ENCODE measurements at regions not wholly inside any gene's neighbourhood (a gene's known extent, or its start where the extent isn't known, plus 50 kb on each side); places are given as distances from the start of the nearest gene placed in this dataset.

DNA sequence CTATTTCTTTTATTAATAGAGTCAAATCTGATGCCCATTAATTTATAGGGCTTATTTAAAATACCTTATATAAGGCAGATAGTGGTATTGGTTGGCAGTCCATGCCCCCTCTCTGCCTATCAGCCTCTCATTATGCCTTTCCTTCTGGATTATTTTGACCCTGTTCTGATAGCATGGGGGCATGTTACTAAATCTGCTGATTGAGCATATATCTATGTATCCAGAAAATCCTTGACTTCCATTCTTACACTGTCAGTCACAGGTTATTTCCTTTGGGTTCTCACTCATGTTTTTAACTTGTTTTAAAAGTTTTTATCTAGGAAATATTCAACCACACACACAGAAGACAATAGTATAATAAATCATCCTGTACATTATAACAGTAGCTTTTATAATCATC is 1184.9 kb downstream of the HACE1 start:
- Histone ChIP-seq H3F3A (ENCODE audit: insufficient read depth) (no peaks in the 10 kb centered on the region), H3K4me2 (ENCODE audit: low read depth, low read length, poor library complexity, severe bottlenecking) (no peak overlapping the region), H3K27ac (ENCODE audit: low read depth, low read length) (no peak overlapping the region), H3K9me2 (replicated peaks; ENCODE audit: insufficient read depth, low read length) (no peaks in the 10 kb centered on the region), H3K9ac (ENCODE audit: low read length) (no peak overlapping the region), H3K9me3 (ENCODE audit: insufficient read depth, low read length) (no peaks in the 10 kb centered on the region), H3K27me3 (ENCODE audit: low read length) (no peaks in the 10 kb centered on the region), H3K79me2 (ENCODE audit: insufficient read depth, low read length) (no peaks in the 10 kb centered on the region), H2AFZ (ENCODE audit: low read depth, low read length, severe bottlenecking) (no peak overlapping the region), H3K4me3 (ENCODE audit: insufficient read depth, low read length, poor library complexity, severe bottlenecking) (no peak overlapping the region), H3K36me3 (ENCODE audit: low read length) (no peaks in the 10 kb centered on the region), H4K20me1 (ENCODE audit: low read depth, low read length) (no peaks in the 10 kb centered on the region)
- TF ChIP-seq EZH2phosphoT487 (conservative IDR thresholded peaks at IDR 0.05; ENCODE audit: low read length), result no peak

DNA sequence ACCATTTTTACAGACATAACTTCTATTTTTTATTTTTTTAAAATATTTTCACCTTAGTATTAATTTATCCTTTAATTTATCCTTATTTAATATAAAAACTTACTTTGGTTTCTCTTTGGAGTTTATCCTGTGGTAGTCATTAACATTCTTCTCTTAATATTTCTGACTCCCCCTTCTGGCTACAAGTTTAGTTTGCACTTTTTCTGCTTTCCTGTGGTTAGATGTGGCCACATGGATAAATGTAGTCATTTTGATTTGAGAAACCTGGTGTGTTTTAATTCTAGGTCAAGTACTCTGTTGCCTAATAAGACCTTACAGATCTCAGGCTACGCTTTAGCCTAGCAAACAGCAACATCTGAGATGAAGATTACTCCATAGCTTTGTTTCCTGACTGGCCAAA is 1187.5 kb downstream of the HACE1 start:
- H3K9me3 ChIP-seq (ENCODE audit: insufficient read depth, low read length), result no peaks in the 10 kb centered on the region
- TF ChIP-seq EZH2phosphoT487 (conservative IDR thresholded peaks at IDR 0.05; ENCODE audit: low read length), result no peak
- TF ChIP-seq, protein P1, sequence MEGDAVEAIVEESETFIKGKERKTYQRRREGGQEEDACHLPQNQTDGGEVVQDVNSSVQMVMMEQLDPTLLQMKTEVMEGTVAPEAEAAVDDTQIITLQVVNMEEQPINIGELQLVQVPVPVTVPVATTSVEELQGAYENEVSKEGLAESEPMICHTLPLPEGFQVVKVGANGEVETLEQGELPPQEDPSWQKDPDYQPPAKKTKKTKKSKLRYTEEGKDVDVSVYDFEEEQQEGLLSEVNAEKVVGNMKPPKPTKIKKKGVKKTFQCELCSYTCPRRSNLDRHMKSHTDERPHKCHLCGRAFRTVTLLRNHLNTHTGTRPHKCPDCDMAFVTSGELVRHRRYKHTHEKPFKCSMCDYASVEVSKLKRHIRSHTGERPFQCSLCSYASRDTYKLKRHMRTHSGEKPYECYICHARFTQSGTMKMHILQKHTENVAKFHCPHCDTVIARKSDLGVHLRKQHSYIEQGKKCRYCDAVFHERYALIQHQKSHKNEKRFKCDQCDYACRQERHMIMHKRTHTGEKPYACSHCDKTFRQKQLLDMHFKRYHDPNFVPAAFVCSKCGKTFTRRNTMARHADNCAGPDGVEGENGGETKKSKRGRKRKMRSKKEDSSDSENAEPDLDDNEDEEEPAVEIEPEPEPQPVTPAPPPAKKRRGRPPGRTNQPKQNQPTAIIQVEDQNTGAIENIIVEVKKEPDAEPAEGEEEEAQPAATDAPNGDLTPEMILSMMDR (IDR thresholded peaks at IDR 0.05; ENCODE audit: insufficient read depth, low read length, poor library complexity, severe bottlenecking), result no peak
- H4K20me1 ChIP-seq (ENCODE audit: low read depth, low read length), result no peaks in the 10 kb centered on the region
- no peaks in the 10 kb centered on the region for H3K79me2 ChIP-seq (ENCODE audit: insufficient read depth, low read length)
- no peak overlapping the region for H3K9ac ChIP-seq (ENCODE audit: low read length)
- H3K27me3 ChIP-seq (ENCODE audit: low read length), result no peaks in the 10 kb centered on the region
- H3K4me3 ChIP-seq (ENCODE audit: insufficient read depth, low read length, poor library complexity, severe bottlenecking), result no peak overlapping the region
- no peak overlapping the region for H2AFZ ChIP-seq (ENCODE audit: low read depth, low read length, severe bottlenecking)
- H3K4me2 ChIP-seq (ENCODE audit: low read depth, low read length, poor library complexity, severe bottlenecking), result no peak overlapping the region
- no peaks in the 10 kb centered on the region for H3K9me2 ChIP-seq (replicated peaks; ENCODE audit: insufficient read depth, low read length)
- H3F3A ChIP-seq (ENCODE audit: insufficient read depth), result no peaks in the 10 kb centered on the region
- no peak overlapping the region for H3K27ac ChIP-seq (ENCODE audit: low read depth, low read length)
- no peaks in the 10 kb centered on the region for H3K36me3 ChIP-seq (ENCODE audit: low read length)

DNA sequence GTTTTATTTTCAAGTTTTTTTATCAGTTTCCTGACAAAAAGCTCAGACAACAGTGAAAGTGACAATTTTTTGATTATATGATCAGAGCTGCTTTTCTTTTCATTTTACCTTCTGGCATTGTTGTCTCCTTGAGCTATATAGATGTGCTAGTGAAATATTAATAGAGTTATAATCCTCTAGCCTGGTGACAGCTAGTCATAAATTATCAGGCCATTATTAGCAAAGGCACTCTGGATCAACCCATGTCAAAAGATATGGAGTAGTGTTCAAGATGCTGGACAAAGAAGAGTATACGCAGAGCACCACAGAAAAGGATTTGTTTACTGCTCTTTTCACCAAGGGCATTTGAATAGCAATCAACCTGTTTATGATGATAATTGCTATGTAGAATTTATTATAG is 1230.1 kb downstream of the HACE1 start:
- TF ChIP-seq EZH2phosphoT487 (conservative IDR thresholded peaks at IDR 0.05; ENCODE audit: low read length), result no peak
- TF ChIP-seq, protein P1 (IDR thresholded peaks at IDR 0.05; ENCODE audit: insufficient read depth, low read length, poor library complexity, severe bottlenecking), result no peak

DNA sequence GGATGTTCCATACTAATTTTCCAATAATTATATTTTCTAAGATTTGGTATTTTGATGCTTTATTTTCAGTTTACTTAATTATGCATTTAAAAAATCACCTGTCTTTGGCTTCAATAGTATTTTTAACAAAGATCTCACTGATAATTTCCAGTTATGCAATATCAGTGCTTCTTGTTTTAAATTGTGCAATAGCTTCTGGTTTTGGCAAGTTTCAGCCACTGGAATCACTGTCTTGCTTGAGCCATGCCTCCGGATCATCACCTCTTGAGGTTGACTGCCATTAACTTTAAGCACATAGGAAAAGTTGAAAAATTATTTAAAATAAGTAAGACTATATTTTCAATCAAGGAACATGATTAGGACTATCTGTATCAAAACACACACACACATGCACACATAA is 1242.1 kb downstream of the HACE1 start:
- TF ChIP-seq, protein P1 (IDR thresholded peaks at IDR 0.05; ENCODE audit: insufficient read depth, low read length, poor library complexity, severe bottlenecking), result no peak
- TF ChIP-seq EZH2phosphoT487 (conservative IDR thresholded peaks at IDR 0.05; ENCODE audit: low read length), result no peak
- Histone ChIP-seq H3F3A (ENCODE audit: insufficient read depth) (no peaks in the 10 kb centered on the region), H3K27ac (ENCODE audit: low read depth, low read length) (no peak overlapping the region), H3K9ac (ENCODE audit: low read length) (no peak overlapping the region), H2AFZ (ENCODE audit: low read depth, low read length, severe bottlenecking) (no peak overlapping the region), H3K79me2 (ENCODE audit: insufficient read depth, low read length) (no peaks in the 10 kb centered on the region), H3K9me3 (ENCODE audit: insufficient read depth, low read length) (no peaks in the 10 kb centered on the region), H3K4me3 (ENCODE audit: insufficient read depth, low read length, poor library complexity, severe bottlenecking) (no peak overlapping the region), H3K27me3 (ENCODE audit: low read length) (no peaks in the 10 kb centered on the region), H3K36me3 (ENCODE audit: low read length) (no peaks in the 10 kb centered on the region), H3K4me2 (ENCODE audit: low read depth, low read length, poor library complexity, severe bottlenecking) (no peak overlapping the region), H3K9me2 (replicated peaks; ENCODE audit: insufficient read depth, low read length) (no peaks in the 10 kb centered on the region), H4K20me1 (ENCODE audit: low read depth, low read length) (no peaks in the 10 kb centered on the region)

More for the DNA sequence above, 1230.1 kb downstream of the HACE1 start:
- no peak overlapping the region for H3K4me3 ChIP-seq (ENCODE audit: insufficient read depth, low read length, poor library complexity, severe bottlenecking)
- no peaks in the 10 kb centered on the region for H4K20me1 ChIP-seq (ENCODE audit: low read depth, low read length)
- no peak overlapping the region for H3K27ac ChIP-seq (ENCODE audit: low read depth, low read length)
- no peaks in the 10 kb centered on the region for H3K9me3 ChIP-seq (ENCODE audit: insufficient read depth, low read length)
- H3K9ac ChIP-seq (ENCODE audit: low read length), result no peak overlapping the region
- no peaks in the 10 kb centered on the region for H3K36me3 ChIP-seq (ENCODE audit: low read length)
- H3F3A ChIP-seq (ENCODE audit: insufficient read depth), result no peaks in the 10 kb centered on the region
- no peaks in the 10 kb centered on the region for H3K27me3 ChIP-seq (ENCODE audit: low read length)
- H3K4me2 ChIP-seq (ENCODE audit: low read depth, low read length, poor library complexity, severe bottlenecking), result no peak overlapping the region
- no peaks in the 10 kb centered on the region for H3K79me2 ChIP-seq (ENCODE audit: insufficient read depth, low read length)
- no peaks in the 10 kb centered on the region for H3K9me2 ChIP-seq (replicated peaks; ENCODE audit: insufficient read depth, low read length)
- H2AFZ ChIP-seq (ENCODE audit: low read depth, low read length, severe bottlenecking), result no peak overlapping the region
